Tongue (tissue), 2 donors: ENCODE measurements at regions not wholly inside any gene's neighbourhood (a gene's known extent, or its start where the extent isn't known, plus 50 kb on each side); places are given as distances from the start of the nearest gene placed in this dataset. TPM values are rescaled to one million over a fixed set of nuclear protein-coding genes. Genes with fewer than 3 reads are reported as not detected.
"Not testable (repeated sequence)": the region's sequence is repeated elsewhere in the genome, so short reads cannot be mapped to it uniquely, and the experiment has no call there.

Experiments
- DNase-seq: peaks from one replicate; pipeline ENCODE4 v3.0.0-alpha.2; 2015
- small RNA-seq: library from RNA; depleted of rRNA; stranded (forward); fragments of <200 nt; gene quantifications from one replicate; pipeline ENCODE3, GENCODE V24; 2014; ENCODE audit warnings: low replicate concordance

GRCh38 chr21:23045955-23046354, 2047.7 kb downstream of the NCAM2 start:
- no peak for DNase-seq

GRCh38 chr21:23067672-23068071, 2069.5 kb downstream of the NCAM2 start:
- DNase-seq, result no peak

- no peak for DNase-seq
These were observed 2085.0 kb downstream of the NCAM2 start for GRCh38 chr21:23083242-23083641.

- no peak for DNase-seq
These were observed 2095.1 kb downstream of the NCAM2 start for GRCh38 chr21:23093259-23093658.

GRCh38 chr21:23099185-23099584, 2101.0 kb downstream of the NCAM2 start:
- DNase-seq, result no peak

GRCh38 chr21:23101111-23101510, 2102.9 kb downstream of the NCAM2 start:
- no peak for DNase-seq

GRCh38 chr21:23108533-23108932, 2110.3 kb downstream of the NCAM2 start:
- DNase-seq, result no peak

- DNase-seq, result no peak
These were observed 2112.9 kb downstream of the NCAM2 start for GRCh38 chr21:23111070-23111600.

- no peak for DNase-seq
These were observed 2121.3 kb downstream of the NCAM2 start for GRCh38 chr21:23119491-23119890.

GRCh38 chr21:23127973-23128372, 2129.8 kb downstream of the NCAM2 start:
- DNase-seq, result no peak

- no peak for DNase-seq
These were observed 2132.1 kb downstream of the NCAM2 start for GRCh38 chr21:23130308-23130707.

- no peak for DNase-seq
These were observed 2133.0 kb downstream of the NCAM2 start for GRCh38 chr21:23131177-23131576.

GRCh38 chr21:23138797-23139196, 2140.6 kb downstream of the NCAM2 start:
- DNase-seq, result no peak

GRCh38 chr21:23152130-23152529, 2153.9 kb downstream of the NCAM2 start:
- DNase-seq, result no peak

- not testable (repeated sequence) for DNase-seq
These were observed 2155.6 kb downstream of the NCAM2 start for GRCh38 chr21:23153842-23154241.

- no peak for DNase-seq
These were observed 2157.1 kb downstream of the NCAM2 start for GRCh38 chr21:23155281-23155680.

- DNase-seq, result no peak
These were observed 2162.7 kb downstream of the NCAM2 start for GRCh38 chr21:23160914-23161313.

- DNase-seq, result no peak
These were observed 2164.2 kb downstream of the NCAM2 start for GRCh38 chr21:23162198-23162946.

Small RNA genes in the stretch of these regions (small RNA-seq; reads per million reads assigned to genes)
- gene MIR6130 (not detected), gene RNU4-45P (0.06 reads per million)
